Astrocyte of the cerebellum (primary cell): ENCODE measurements at regions not wholly inside any gene's neighbourhood (a gene's known extent, or its start where the extent isn't known, plus 50 kb on each side); places are given as distances from the start of the nearest gene placed in this dataset.

ENCODE experiments used
- DNase-seq: peaks from one replicate; pipeline ENCODE4 v3.0.0-alpha.2; 2011; ENCODE audit warnings: low read depth
- H3K4me3 ChIP-seq: 2 replicates; pipeline ENCODE4 v1.5.1; 2011; ENCODE audit warnings: mild to moderate bottlenecking, low read depth, low read length, moderate library complexity
- in situ Hi-C: cut with HindIII; loops from 2 replicates; pipeline ENCODE4 v1.10.0; 2017; ENCODE audit warnings: low sequenced_read_pairs
- TF ChIP-seq, protein P1 (sequence below): IDR thresholded peaks from 2 replicates; pipeline ENCODE4 v1.5.1; 2012; ENCODE audit warnings: low read length, low read depth, moderate library complexity, mild to moderate bottlenecking; ENCODE audit errors: missing control alignments

DNA sequence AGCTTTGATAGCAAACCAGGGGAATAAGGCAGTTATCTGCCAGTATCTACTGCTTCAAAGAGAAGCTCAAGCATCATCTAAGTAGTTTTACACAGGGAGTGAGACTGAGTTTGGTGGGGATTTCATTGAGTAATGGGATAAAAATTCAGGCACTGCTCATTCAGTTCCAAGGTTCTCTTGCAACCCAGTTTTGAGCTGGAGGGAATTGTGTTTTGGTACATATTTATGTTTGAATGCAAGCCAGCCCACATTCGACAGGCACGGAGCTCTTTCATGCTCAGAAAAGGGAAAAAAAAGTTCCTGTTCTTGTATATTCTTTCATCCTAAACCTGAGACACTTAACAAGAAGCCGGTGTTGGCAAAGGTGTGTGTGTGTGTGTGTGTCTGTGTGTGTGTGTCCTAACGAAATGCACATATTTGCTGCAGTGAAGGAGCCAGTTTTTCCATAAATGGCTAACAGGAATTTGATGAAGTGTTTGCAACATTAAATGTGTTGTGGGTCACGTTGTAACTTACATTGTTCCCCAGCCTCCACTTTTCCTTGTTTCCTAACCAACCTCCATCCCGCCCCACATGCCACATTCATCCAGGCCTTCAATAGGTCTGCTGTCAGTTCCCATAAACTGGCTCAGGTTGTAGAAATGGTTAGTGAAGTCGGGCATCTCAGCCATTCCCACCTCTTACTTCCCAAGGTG is 311.1 kb downstream of the TXNL1 start:
- in situ Hi-C loops, result no loop called here
- no peak overlapping the region for H3K4me3 ChIP-seq
- peak; percentile 18 for DNase-seq
- TF ChIP-seq, protein P1, sequence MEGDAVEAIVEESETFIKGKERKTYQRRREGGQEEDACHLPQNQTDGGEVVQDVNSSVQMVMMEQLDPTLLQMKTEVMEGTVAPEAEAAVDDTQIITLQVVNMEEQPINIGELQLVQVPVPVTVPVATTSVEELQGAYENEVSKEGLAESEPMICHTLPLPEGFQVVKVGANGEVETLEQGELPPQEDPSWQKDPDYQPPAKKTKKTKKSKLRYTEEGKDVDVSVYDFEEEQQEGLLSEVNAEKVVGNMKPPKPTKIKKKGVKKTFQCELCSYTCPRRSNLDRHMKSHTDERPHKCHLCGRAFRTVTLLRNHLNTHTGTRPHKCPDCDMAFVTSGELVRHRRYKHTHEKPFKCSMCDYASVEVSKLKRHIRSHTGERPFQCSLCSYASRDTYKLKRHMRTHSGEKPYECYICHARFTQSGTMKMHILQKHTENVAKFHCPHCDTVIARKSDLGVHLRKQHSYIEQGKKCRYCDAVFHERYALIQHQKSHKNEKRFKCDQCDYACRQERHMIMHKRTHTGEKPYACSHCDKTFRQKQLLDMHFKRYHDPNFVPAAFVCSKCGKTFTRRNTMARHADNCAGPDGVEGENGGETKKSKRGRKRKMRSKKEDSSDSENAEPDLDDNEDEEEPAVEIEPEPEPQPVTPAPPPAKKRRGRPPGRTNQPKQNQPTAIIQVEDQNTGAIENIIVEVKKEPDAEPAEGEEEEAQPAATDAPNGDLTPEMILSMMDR, result no peak

GRCh38 chr18:56326336-56327072 is 311.9 kb downstream of the TXNL1 start:
- no peak overlapping the region for H3K4me3 ChIP-seq
- TF ChIP-seq, protein P1, result no peak
- in situ Hi-C loops, result no loop called here
- no peak for DNase-seq

GRCh38 chr18:56323673-56324072 is 314.7 kb downstream of the TXNL1 start:
- in situ Hi-C loops, result no loop called here
- H3K4me3 ChIP-seq, result no peak overlapping the region
- TF ChIP-seq, protein P1, result no peak
- no peak for DNase-seq

GRCh38 chr18:56322406-56322805 is 316.0 kb downstream of the TXNL1 start:
- TF ChIP-seq, protein P1, result no peak
- H3K4me3 ChIP-seq, result no peak overlapping the region
- in situ Hi-C loops, result no loop called here
- DNase-seq, result no peak

- DNase-seq, result no peak
- no peak overlapping the region for H3K4me3 ChIP-seq
- TF ChIP-seq, protein P1, result no peak
- in situ Hi-C loops, result no loop called here
Observed at GRCh38 chr18:56321470-56321869, 316.9 kb downstream of the TXNL1 start.

DNA sequence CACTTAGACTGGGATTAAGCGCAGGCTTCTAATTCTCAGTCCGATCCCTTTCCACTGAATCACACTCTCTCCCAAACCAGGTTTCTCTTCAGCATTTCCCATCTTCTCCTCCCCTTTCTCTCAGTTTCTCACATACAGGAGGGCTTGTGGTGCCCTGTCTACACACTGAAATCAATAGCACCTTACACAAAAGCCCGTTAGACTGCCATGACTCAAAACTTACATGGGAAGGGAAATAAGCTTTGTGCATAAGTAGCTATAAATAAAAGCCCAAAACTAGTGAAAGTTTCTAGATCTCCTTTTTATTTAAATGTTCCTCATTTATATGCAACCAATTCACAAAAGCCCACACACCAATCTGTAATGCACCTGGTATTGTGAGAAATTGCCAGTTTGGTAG is 318.4 kb downstream of the TXNL1 start:
- H3K4me3 ChIP-seq, result no peak overlapping the region
- in situ Hi-C loops, result no loop called here
- no peak for DNase-seq
- TF ChIP-seq, protein P1, result no peak
